OCI-LY7 (cell line): ENCODE measurements at regions not wholly inside any gene's neighbourhood (a gene's known extent, or its start where the extent isn't known, plus 50 kb on each side); places are given as distances from the start of the nearest gene placed in this dataset.
"Not testable (repeated sequence)": the region's sequence is repeated elsewhere in the genome, so short reads cannot be mapped to it uniquely, and the experiment has no call there.

Source experiments
- BruUV-seq: library from RNA; stranded (reverse); fragments of 400-500 nt; replicated peaks from 2 replicates; lab custom pipeline; 2021; lab: Mats Ljungman, UMichigan
- CTCF ChIA-PET: fragments of 300-600 bp; sonication (Branson Sonifier 250); formaldehyde crosslinking; loops from one replicate; lab custom pipeline; 2022; ENCODE audit warnings: antibody characterized with exemption; ENCODE audit not compliant: unreplicated experiment; lab: Charles Lee
- POLR2A ChIA-PET: fragments of 300-600 bp; sonication (Branson Sonifier 250); formaldehyde crosslinking; loops from one replicate; lab custom pipeline; 2022; ENCODE audit warnings: antibody characterized with exemption; lab: Charles Lee
- DNase-seq: peaks from one replicate; pipeline ENCODE4 v3.0.0-alpha.2; 2015; ENCODE audit warnings: low spot score
- H2AFZ ChIP-seq: fragments of 200-600 bp; sonication (generic), shearing (Covaris generic); 2 replicates; pipeline ENCODE4 v1.6.1; 2014; ENCODE audit warnings: mild to moderate bottlenecking, antibody characterized with exemption, low read length, moderate library complexity
- H3K27ac ChIP-seq: fragments of 200-600 bp; sonication (generic); 2 replicates; pipeline ENCODE4 v1.5.1; 2014; ENCODE audit warnings: mixed run types, low read depth, mild to moderate bottlenecking, moderate library complexity, low read length, inconsistent platforms; ENCODE audit not compliant: poor library complexity, severe bottlenecking
- H3K36me3 ChIP-seq: fragments of 200-600 bp; sonication (generic); 2 replicates; pipeline ENCODE4 v1.6.1; 2014; ENCODE audit warnings: mild to moderate bottlenecking, antibody characterized with exemption, low read length, moderate library complexity, mixed read lengths; ENCODE audit not compliant: insufficient read depth
- H3K4me1 ChIP-seq: fragments of 200-600 bp; sonication (generic); 2 replicates; pipeline ENCODE4 v1.5.1; 2014; ENCODE audit warnings: mild to moderate bottlenecking, low read length; ENCODE audit not compliant: insufficient read depth, poor library complexity, severe bottlenecking
- H3K4me2 ChIP-seq: fragments of 200-600 bp; sonication (generic); 2 replicates; pipeline ENCODE4 v1.6.1; 2014; ENCODE audit warnings: mild to moderate bottlenecking, low read length
- H3K4me3 ChIP-seq: fragments of 200-600 bp; sonication (generic); 2 replicates; pipeline ENCODE4 v1.5.1; 2014; ENCODE audit warnings: mild to moderate bottlenecking, low read depth, low read length; ENCODE audit not compliant: poor library complexity, severe bottlenecking
- H3K79me2 ChIP-seq: fragments of 200-600 bp; sonication (generic); 2 replicates; pipeline ENCODE4 v1.6.1; 2016; ENCODE audit warnings: low read depth, mild to moderate bottlenecking, low read length, moderate library complexity, mixed read lengths; ENCODE audit not compliant: insufficient read depth
- H3K9me2 ChIP-seq: fragments of 200-600 bp; sonication (generic); 2 replicates; pipeline ENCODE4 v1.6.1; 2016; ENCODE audit warnings: mild to moderate bottlenecking, low read length, mixed read lengths; ENCODE audit not compliant: insufficient read depth
- H3K9me3 ChIP-seq: fragments of 200-600 bp; sonication (generic); 2 replicates; pipeline ENCODE4 v1.6.1; 2014; ENCODE audit warnings: mild to moderate bottlenecking, mixed run types, low read length, mixed read lengths
- H4K20me1 ChIP-seq: fragments of 200-600 bp; sonication (generic); 2 replicates; pipeline ENCODE4 v1.6.1; 2014; ENCODE audit warnings: mild to moderate bottlenecking, antibody characterized with exemption, low read length, moderate library complexity, mixed read lengths; ENCODE audit not compliant: insufficient read depth
- EZH2phosphoT487 ChIP-seq: fragments of 200-600 bp; sonication (generic); IDR thresholded peaks from 2 replicates; pipeline ENCODE4 v1.6.1; 2018; ENCODE audit warnings: low read depth, borderline replicate concordance, mild to moderate bottlenecking, mixed run types, antibody characterized with exemption, low read length, moderate library complexity, mixed read lengths
- intact Hi-C: fragments of 100-400 bp; cut with micrococcal nuclease; formaldehyde crosslinking; loops from one replicate; pipeline ENCODE4 v1.10.0; 2022; ENCODE audit not compliant: unreplicated experiment
- TF ChIP-seq, protein P1 (sequence below): fragments of 200-600 bp; sonication (generic); conservative IDR thresholded peaks from 2 replicates; pipeline ENCODE4 v1.5.1; 2014; ENCODE audit warnings: mild to moderate bottlenecking, antibody characterized with exemption, low read length, moderate library complexity, mixed read lengths

GRCh38 chr22:48482771-48483170 lies 1344.9 kb downstream of the BRD1 start:
- Histone ChIP-seq H2AFZ (no peak overlapping the region), H3K4me1 (no peaks in the 10 kb centered on the region), H3K79me2 (no peaks in the 10 kb centered on the region), H3K36me3 (no peaks in the 10 kb centered on the region), H3K9me3 (no peaks in the 10 kb centered on the region), H3K9me2 (no peaks in the 10 kb centered on the region), H3K27ac (no peak overlapping the region), H3K4me3 (no peak overlapping the region), H3K4me2 (no peak overlapping the region), H4K20me1 (no peaks in the 10 kb centered on the region)
- BruUV-seq = no TSS peak
- TF ChIP-seq, protein P1, sequence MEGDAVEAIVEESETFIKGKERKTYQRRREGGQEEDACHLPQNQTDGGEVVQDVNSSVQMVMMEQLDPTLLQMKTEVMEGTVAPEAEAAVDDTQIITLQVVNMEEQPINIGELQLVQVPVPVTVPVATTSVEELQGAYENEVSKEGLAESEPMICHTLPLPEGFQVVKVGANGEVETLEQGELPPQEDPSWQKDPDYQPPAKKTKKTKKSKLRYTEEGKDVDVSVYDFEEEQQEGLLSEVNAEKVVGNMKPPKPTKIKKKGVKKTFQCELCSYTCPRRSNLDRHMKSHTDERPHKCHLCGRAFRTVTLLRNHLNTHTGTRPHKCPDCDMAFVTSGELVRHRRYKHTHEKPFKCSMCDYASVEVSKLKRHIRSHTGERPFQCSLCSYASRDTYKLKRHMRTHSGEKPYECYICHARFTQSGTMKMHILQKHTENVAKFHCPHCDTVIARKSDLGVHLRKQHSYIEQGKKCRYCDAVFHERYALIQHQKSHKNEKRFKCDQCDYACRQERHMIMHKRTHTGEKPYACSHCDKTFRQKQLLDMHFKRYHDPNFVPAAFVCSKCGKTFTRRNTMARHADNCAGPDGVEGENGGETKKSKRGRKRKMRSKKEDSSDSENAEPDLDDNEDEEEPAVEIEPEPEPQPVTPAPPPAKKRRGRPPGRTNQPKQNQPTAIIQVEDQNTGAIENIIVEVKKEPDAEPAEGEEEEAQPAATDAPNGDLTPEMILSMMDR = no peak
- no peak for TF ChIP-seq EZH2phosphoT487
- intact Hi-C loops = no loop called here
- ChIA-PET POLR2A (no interaction called here), CTCF (no interaction called here)
- DNase-seq = no peak

DNA sequence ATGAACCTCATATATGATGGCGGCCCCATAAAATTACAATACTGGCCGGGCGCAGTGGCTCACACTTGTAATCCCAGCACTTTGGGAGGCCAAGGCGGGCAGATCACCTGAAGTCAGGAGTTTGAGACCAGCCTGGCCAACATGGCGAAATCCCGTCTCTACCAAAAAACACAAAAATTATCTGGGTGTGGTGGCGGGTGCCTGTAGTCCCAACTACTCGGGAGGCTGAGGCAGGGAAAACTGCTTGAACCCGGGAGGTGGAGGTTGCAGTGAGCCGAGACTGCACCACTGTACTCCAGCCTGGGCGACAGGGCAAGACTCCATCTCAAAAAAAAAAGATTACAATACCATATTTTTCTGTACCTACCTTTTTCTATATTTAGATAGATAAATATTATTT lies 1345.5 kb downstream of the BRD1 start:
- BruUV-seq, CTCF ChIA-PET: not testable (repeated sequence)

GRCh38 chr22:48481748-48482147 lies 1345.9 kb downstream of the BRD1 start:
- H4K20me1 ChIP-seq = no peaks in the 10 kb centered on the region
- ChIA-PET CTCF (no interaction called here), POLR2A (no interaction called here)
- no peaks in the 10 kb centered on the region for H3K79me2 ChIP-seq
- no peaks in the 10 kb centered on the region for H3K9me2 ChIP-seq
- no peaks in the 10 kb centered on the region for H3K36me3 ChIP-seq
- no peak overlapping the region for H3K27ac ChIP-seq
- H3K4me2 ChIP-seq = no peak overlapping the region
- TF ChIP-seq, protein P1 = no peak
- DNase-seq = no peak
- no peaks in the 10 kb centered on the region for H3K9me3 ChIP-seq
- H3K4me1 ChIP-seq = no peaks in the 10 kb centered on the region
- no peak overlapping the region for H3K4me3 ChIP-seq
- BruUV-seq = no TSS peak
- intact Hi-C loops = no loop called here
- no peak overlapping the region for H2AFZ ChIP-seq

More for the DNA sequence above, 1345.5 kb downstream of the BRD1 start:
- H3K9me2 ChIP-seq, H3K4me1 ChIP-seq, H3K4me3 ChIP-seq, POLR2A ChIA-PET, H4K20me1 ChIP-seq, DNase-seq, H2AFZ ChIP-seq, H3K9me3 ChIP-seq, H3K4me2 ChIP-seq, intact Hi-C loops, H3K36me3 ChIP-seq, H3K79me2 ChIP-seq, H3K27ac ChIP-seq: not testable (repeated sequence)
